OCI-LY3 (cell line): ENCODE measurements at regions not wholly inside any gene's neighbourhood (a gene's known extent, or its start where the extent isn't known, plus 50 kb on each side); places are given as distances from the start of the nearest gene placed in this dataset.

Experiments
- EZH2phosphoT487 ChIP-seq: fragments of 200-600 bp; shearing (Covaris generic); IDR thresholded peaks from 2 replicates; pipeline ENCODE4 v1.6.1; 2018; ENCODE audit warnings: antibody characterized with exemption, mixed run types, low read depth
- TF ChIP-seq, protein P1 (sequence below): fragments of 200-600, 300-600 bp; sonication (generic); IDR thresholded peaks from 2 replicates; pipeline ENCODE4 v1.5.1; 2014; ENCODE audit warnings: antibody characterized with exemption, low read length, low read depth

DNA sequence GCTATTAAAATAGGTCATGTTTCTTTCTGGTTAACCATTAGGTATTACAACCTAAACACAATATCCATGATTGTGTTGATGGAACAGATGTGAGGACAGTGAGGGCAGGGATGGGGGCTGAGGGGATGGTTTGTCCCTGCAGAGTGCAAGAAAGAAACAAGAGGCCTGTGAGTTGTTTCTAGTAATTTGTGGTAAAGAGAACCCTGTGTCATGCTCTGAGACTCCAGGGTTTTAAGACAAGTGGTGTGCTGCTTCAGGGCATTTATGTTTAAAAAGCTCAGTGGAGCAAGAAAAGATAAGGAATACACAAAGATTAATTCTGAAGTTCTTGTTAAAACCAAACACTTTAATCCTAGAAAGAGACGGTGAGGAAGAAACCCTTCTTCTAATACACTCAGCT lies 656.5 kb downstream of the TLE1 start:
- TF ChIP-seq, protein P1, sequence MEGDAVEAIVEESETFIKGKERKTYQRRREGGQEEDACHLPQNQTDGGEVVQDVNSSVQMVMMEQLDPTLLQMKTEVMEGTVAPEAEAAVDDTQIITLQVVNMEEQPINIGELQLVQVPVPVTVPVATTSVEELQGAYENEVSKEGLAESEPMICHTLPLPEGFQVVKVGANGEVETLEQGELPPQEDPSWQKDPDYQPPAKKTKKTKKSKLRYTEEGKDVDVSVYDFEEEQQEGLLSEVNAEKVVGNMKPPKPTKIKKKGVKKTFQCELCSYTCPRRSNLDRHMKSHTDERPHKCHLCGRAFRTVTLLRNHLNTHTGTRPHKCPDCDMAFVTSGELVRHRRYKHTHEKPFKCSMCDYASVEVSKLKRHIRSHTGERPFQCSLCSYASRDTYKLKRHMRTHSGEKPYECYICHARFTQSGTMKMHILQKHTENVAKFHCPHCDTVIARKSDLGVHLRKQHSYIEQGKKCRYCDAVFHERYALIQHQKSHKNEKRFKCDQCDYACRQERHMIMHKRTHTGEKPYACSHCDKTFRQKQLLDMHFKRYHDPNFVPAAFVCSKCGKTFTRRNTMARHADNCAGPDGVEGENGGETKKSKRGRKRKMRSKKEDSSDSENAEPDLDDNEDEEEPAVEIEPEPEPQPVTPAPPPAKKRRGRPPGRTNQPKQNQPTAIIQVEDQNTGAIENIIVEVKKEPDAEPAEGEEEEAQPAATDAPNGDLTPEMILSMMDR, result no peak
- TF ChIP-seq EZH2phosphoT487, result no peak
